Fibroblast of lung (primary cell): ENCODE measurements at regions not wholly inside any gene's neighbourhood (a gene's known extent, or its start where the extent isn't known, plus 50 kb on each side); places are given as distances from the start of the nearest gene placed in this dataset.

Experiments used
- DNase-seq, 2 donors: peaks; one replicate each; pipeline versions ENCODE4 v3.0.0 to v3.0.0-alpha.2; 2010; ENCODE audit warnings: low read depth in 2 of 2
- H2AFZ ChIP-seq: 2 replicates; pipeline ENCODE4 v1.5.1; 2012; ENCODE audit warnings: low read length, control low read depth, inconsistent platforms
- H3K27ac ChIP-seq: 2 replicates; pipeline ENCODE4 v1.5.1; 2011; ENCODE audit warnings: low read length, control low read depth; ENCODE audit not compliant: insufficient read depth
- H3K27me3 ChIP-seq: 2 replicates; pipeline ENCODE4 v1.5.1; 2011; ENCODE audit warnings: mild to moderate bottlenecking, low read length; ENCODE audit not compliant: control insufficient read depth, insufficient read depth
- H3K36me3 ChIP-seq: 2 replicates; pipeline ENCODE4 v1.5.1; 2011; ENCODE audit warnings: low read length; ENCODE audit not compliant: control insufficient read depth, insufficient read depth
- H3K4me1 ChIP-seq: 2 replicates; pipeline ENCODE4 v1.5.1; 2011; ENCODE audit warnings: low read length; ENCODE audit not compliant: control insufficient read depth, insufficient read depth; ENCODE audit errors: extremely low read depth
- H3K4me2 ChIP-seq: 2 replicates; pipeline ENCODE4 v1.5.1; 2011; ENCODE audit warnings: low read length, control low read depth; ENCODE audit not compliant: insufficient read depth; ENCODE audit errors: extremely low read depth
- H3K4me3 ChIP-seq, 4 experiments: fragments of 200-600 bp in 1 of 4; sonication (generic) in 1 of 4; replicated peaks in 1 of 4; 2 replicates each; pipeline ENCODE4 v1.5.1; 2011 to 2016; ENCODE audit warnings: low read length in 4 of 4, low read depth in 3 of 4, mild to moderate bottlenecking in 3 of 4, control low read depth in 2 of 4, inconsistent platforms in 1 of 4, mixed read lengths in 1 of 4; ENCODE audit not compliant: insufficient read depth in 1 of 4; ENCODE audit errors: control extremely low read depth in 1 of 4
- H3K79me2 ChIP-seq: 2 replicates; pipeline ENCODE4 v1.5.1; 2012; ENCODE audit warnings: mild to moderate bottlenecking, low read length, inconsistent platforms; ENCODE audit not compliant: control insufficient read depth, insufficient read depth
- H3K9ac ChIP-seq: 2 replicates; pipeline ENCODE4 v1.5.1; 2011; ENCODE audit warnings: mild to moderate bottlenecking, low read length, control low read depth; ENCODE audit not compliant: insufficient read depth
- H3K9me3 ChIP-seq: 2 replicates; pipeline ENCODE4 v1.5.1; 2012; ENCODE audit warnings: low read depth, low read length; ENCODE audit not compliant: control insufficient read depth, insufficient read depth
- H4K20me1 ChIP-seq: 2 replicates; pipeline ENCODE4 v1.5.1; 2011; ENCODE audit warnings: low read length; ENCODE audit not compliant: control insufficient read depth, insufficient read depth; ENCODE audit errors: extremely low read depth
- CTCF ChIP-seq, 2 donors: IDR thresholded peaks in 1 of 2; conservative IDR thresholded peaks in 1 of 2; 1 replicate in 1 of 2; 2 replicates in 1 of 2; pipeline ENCODE4 v1.5.1; 2011 to 2012; ENCODE audit warnings: low read length in 2 of 2, control low read depth in 1 of 2, inconsistent platforms in 1 of 2, low read depth in 1 of 2, mild to moderate bottlenecking in 1 of 2
- EZH2 ChIP-seq: IDR thresholded peaks from 2 replicates; pipeline ENCODE4 v1.5.1; 2012; ENCODE audit warnings: low read length, control low read depth, mild to moderate bottlenecking; ENCODE audit errors: missing control alignments

DNA sequence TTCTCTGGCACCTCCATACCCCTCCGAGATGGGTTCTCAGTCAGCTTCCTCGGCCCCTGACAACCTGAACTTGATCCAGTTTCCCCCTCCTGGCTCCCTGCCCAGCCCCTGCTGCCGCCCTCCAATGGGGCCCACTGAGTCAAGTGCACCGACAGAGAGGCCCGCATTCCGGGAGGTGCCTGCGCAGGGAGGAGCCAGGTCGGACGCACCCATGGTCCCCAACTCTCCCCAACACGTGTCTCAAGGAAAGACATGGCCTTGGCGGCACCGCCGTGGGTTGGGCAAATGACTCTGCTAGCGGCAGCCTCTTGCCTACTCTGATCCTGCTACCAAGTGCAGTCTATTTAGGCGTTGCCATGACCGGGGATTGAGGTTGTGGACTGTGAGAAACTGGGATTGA lies 275.3 kb downstream of the SNX13 start:
- H3K4me3 ChIP-seq: no peak overlapping the region
- no peak overlapping the region for H3K4me2 ChIP-seq
- no peaks in the 10 kb centered on the region for H3K79me2 ChIP-seq
- H3K27me3 ChIP-seq: no peaks in the 10 kb centered on the region
- H3K4me1 ChIP-seq: peaks cover 10% of the 10 kb centered on the region
- no peak overlapping the region for H3K9ac ChIP-seq
- H2AFZ ChIP-seq: no peak overlapping the region
- no peak for DNase-seq
- H3K36me3 ChIP-seq: no peaks in the 10 kb centered on the region
- no peaks in the 10 kb centered on the region for H4K20me1 ChIP-seq
- no peaks in the 10 kb centered on the region for H3K9me3 ChIP-seq
- no peak overlapping the region for H3K27ac ChIP-seq
- TF ChIP-seq EZH2 (no peak), CTCF (conservative IDR thresholded peaks at IDR 0.05 in 1 of 2, IDR thresholded peaks at IDR 0.05 in 1 of 2; ENCODE audit: low read depth in 1 of 2, low read length in 2 of 2) (no peak)

- DNase-seq: no peak
- H3K27ac ChIP-seq: no peak overlapping the region
Observed at GRCh38 chr7:17668122-17668521, 272.2 kb downstream of the SNX13 start.

GRCh38 chr7:17669204-17669603 lies 271.1 kb downstream of the SNX13 start:
- Histone ChIP-seq H3K27ac (no peak overlapping the region), H3K4me1 (no peaks in the 10 kb centered on the region), H3K9ac (no peak overlapping the region), H3K4me3 (no peak overlapping the region), H3K4me2 (no peak overlapping the region), H4K20me1 (no peaks in the 10 kb centered on the region), H3K27me3 (no peaks in the 10 kb centered on the region), H3K79me2 (no peaks in the 10 kb centered on the region), H2AFZ (no peak overlapping the region), H3K9me3 (no peaks in the 10 kb centered on the region), H3K36me3 (no peaks in the 10 kb centered on the region)
- no peak for DNase-seq
- TF ChIP-seq EZH2 (no peak), CTCF (conservative IDR thresholded peaks at IDR 0.05 in 1 of 2, IDR thresholded peaks at IDR 0.05 in 1 of 2; ENCODE audit: low read depth in 1 of 2, low read length in 2 of 2) (no peak)

More at GRCh38 chr7:17668122-17668521, 272.2 kb downstream of the SNX13 start:
- TF ChIP-seq EZH2 (no peak), CTCF (conservative IDR thresholded peaks at IDR 0.05 in 1 of 2, IDR thresholded peaks at IDR 0.05 in 1 of 2; ENCODE audit: low read depth in 1 of 2, low read length in 2 of 2) (no peak)
- no peaks in the 10 kb centered on the region for H3K27me3 ChIP-seq
- H3K4me2 ChIP-seq: no peak overlapping the region
- H3K79me2 ChIP-seq: no peaks in the 10 kb centered on the region
- no peak overlapping the region for H3K4me3 ChIP-seq
- H2AFZ ChIP-seq: no peak overlapping the region
- H3K9me3 ChIP-seq: no peaks in the 10 kb centered on the region
- no peak overlapping the region for H3K9ac ChIP-seq
- H3K4me1 ChIP-seq: no peaks in the 10 kb centered on the region
- no peaks in the 10 kb centered on the region for H4K20me1 ChIP-seq
- H3K36me3 ChIP-seq: no peaks in the 10 kb centered on the region
